ENCODE measurements at regions not wholly inside any gene's neighbourhood (a gene's known extent, or its start where the extent isn't known, plus 50 kb on each side); places are given as distances from the start of the nearest gene placed in this dataset.
"Not testable (repeated sequence)": the region's sequence is repeated elsewhere in the genome, so short reads cannot be mapped to it uniquely, and the experiment has no call there.

DNA sequence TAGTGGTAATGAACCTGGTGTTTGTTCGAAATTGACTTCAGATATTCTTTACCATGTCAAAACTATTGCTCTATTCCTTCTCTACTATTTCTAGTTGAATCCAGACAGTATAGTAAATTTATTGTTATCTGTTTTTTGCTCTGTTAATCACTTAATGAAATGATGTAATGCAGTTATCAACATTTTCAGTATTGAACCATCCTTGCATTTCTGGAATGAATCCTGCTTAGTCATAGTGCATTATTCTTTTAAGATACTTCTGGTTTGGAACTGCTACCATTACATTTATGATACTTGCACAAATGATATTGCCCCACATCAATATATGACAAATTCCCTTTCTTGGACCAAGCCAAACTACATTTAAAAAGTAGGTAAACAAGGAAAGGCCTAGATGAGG lies 554.0 kb upstream of the KLF4 start:
- Histone ChIP-seq H3K9me3 (ENCODE audit: control insufficient read depth, low read length) (peaks cover 2% of the 10 kb centered on the region), H3K27ac (ENCODE audit: low read depth in 1 of 2, low read length in 2 of 2) (no peak overlapping the region), H3K36me3 (ENCODE audit: control insufficient read depth in 1 of 2, insufficient read depth in 2 of 2, low read length in 1 of 2) (no peaks in the 10 kb centered on the region), H3K27me3 (ENCODE audit: control insufficient read depth in 1 of 2, insufficient read depth in 2 of 2, low read length in 1 of 2) (no peaks in the 10 kb centered on the region), H3K4me1 (ENCODE audit: control insufficient read depth in 1 of 2, insufficient read depth in 2 of 2, low read length in 2 of 2) (no peaks in the 10 kb centered on the region), H3K4me3 (ENCODE audit: low read length in 2 of 2) (no peak overlapping the region)
- intact Hi-C loops (cut with DNase I), result no loop called here
- DNase-seq, result no peak
- WGBS, 2 donors, result 89 to 96% methylated on average over 1 of the region's 1 CpG
- no peak for ATAC-seq (ENCODE audit: low FRiP score)

- H3K9me3 ChIP-seq (ENCODE audit: control insufficient read depth, low read length), result peaks cover 2% of the 10 kb centered on the region
- H3K36me3 ChIP-seq (ENCODE audit: control insufficient read depth in 1 of 2, insufficient read depth in 2 of 2, low read length in 1 of 2), result no peaks in the 10 kb centered on the region
- H3K4me3 ChIP-seq (ENCODE audit: low read length in 2 of 2), result no peak overlapping the region
- ATAC-seq (ENCODE audit: low FRiP score) (no peak), DNase-seq (no peak)
- no peak overlapping the region for H3K27ac ChIP-seq (ENCODE audit: low read depth in 1 of 2, low read length in 2 of 2)
- 70 to 83% methylated on average over 1 of the region's 1 CpG for WGBS, 2 donors
- H3K4me1 ChIP-seq (ENCODE audit: control insufficient read depth in 1 of 2, insufficient read depth in 2 of 2, low read length in 2 of 2), result no peaks in the 10 kb centered on the region
- intact Hi-C loops (cut with DNase I), result no loop called here
- H3K27me3 ChIP-seq (ENCODE audit: control insufficient read depth in 1 of 2, insufficient read depth in 2 of 2, low read length in 1 of 2), result no peaks in the 10 kb centered on the region
Measured at GRCh38 chr9:108041551-108041950, 552.0 kb upstream of the KLF4 start.

DNA sequence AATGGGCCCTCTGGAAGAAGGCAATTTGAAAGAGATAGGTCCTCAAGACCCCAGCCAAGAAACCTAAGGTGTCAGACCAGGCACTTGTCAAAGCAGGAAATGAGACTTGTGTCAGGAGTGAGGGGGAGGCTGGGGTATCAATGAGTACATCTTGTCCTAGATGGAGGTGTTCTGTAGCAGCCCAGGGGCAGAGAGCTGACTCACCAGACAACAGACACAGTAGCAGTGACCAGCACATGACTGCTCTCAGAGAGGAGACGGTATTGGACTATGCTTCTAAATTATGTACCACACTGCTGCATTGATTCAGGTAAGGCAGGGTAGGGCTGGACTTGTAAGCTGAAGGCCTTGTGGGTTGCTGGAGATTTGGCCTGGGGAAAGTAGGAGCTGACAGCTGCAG lies 551.2 kb upstream of the KLF4 start:
- Histone ChIP-seq H3K9me3 (ENCODE audit: control insufficient read depth, low read length) (peaks cover 2% of the 10 kb centered on the region), H3K36me3 (ENCODE audit: control insufficient read depth in 1 of 2, insufficient read depth in 2 of 2, low read length in 1 of 2) (no peaks in the 10 kb centered on the region), H3K4me3 (ENCODE audit: low read length in 2 of 2) (no peak overlapping the region), H3K4me1 (ENCODE audit: control insufficient read depth in 1 of 2, insufficient read depth in 2 of 2, low read length in 2 of 2) (no peaks in the 10 kb centered on the region), H3K27me3 (ENCODE audit: control insufficient read depth in 1 of 2, insufficient read depth in 2 of 2, low read length in 1 of 2) (no peaks in the 10 kb centered on the region), H3K27ac (ENCODE audit: low read depth in 1 of 2, low read length in 2 of 2) (no peak overlapping the region)
- ATAC-seq (ENCODE audit: low FRiP score) (no peak), DNase-seq (no peak)
- intact Hi-C loops (cut with DNase I), result no loop called here
- WGBS, 2 donors, result 94 to 100% methylated on average over 1 of the region's 1 CpG

DNA sequence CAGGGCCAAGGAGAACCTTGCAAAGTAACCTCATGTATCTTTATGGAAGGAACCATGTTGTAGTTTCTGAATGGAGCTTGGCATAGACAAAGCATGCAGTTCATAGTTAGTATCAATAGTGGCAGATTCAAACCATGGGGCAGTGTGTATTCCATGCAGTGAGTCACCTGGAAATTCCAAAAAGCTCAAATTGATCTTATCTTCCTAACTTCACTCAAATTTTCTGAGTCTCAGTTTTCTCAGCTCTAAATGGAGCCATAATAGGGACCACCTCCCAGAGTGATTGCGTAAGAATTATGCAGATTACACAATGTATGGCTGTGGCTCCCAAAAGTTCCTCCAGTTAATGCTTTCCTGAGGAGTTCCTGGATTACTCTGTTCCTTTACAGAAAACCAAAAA lies 549.9 kb upstream of the KLF4 start:
- WGBS, 2 donors, result 89 to 95% methylated on average over 1 of the region's 1 CpG
- Histone ChIP-seq H3K9me3 (ENCODE audit: control insufficient read depth, low read length) (peaks cover under 1% of the 10 kb centered on the region), H3K4me1 (ENCODE audit: control insufficient read depth in 1 of 2, insufficient read depth in 2 of 2, low read length in 2 of 2) (no peaks in the 10 kb centered on the region), H3K4me3 (ENCODE audit: low read length in 2 of 2) (no peak overlapping the region), H3K36me3 (ENCODE audit: control insufficient read depth in 1 of 2, insufficient read depth in 2 of 2, low read length in 1 of 2) (no peaks in the 10 kb centered on the region), H3K27ac (ENCODE audit: low read depth in 1 of 2, low read length in 2 of 2) (no peak overlapping the region), H3K27me3 (ENCODE audit: control insufficient read depth in 1 of 2, insufficient read depth in 2 of 2, low read length in 1 of 2) (no peaks in the 10 kb centered on the region)
- DNase-seq, result no peak
- ATAC-seq (ENCODE audit: low FRiP score), result no peak
- intact Hi-C loops (cut with DNase I), result no loop called here

DNA sequence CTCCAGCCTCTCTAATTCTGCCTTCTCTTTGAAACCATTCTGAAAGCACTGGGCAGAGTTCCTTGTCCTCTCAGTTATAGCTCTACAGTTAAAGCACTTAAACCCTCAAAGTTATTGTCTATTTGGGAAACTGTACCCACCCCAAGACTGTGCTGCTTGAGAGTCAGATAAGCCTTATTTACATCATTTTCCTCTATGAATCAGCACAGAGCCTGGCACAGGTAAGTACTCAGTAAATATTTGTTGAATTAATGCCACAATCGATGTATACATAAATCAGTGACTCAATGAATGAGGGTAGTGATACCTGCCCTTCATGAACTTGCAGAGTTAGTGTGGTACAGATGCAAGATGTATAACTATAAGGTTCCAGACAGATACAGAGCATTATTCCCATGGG lies 549.4 kb upstream of the KLF4 start:
- ATAC-seq (ENCODE audit: low FRiP score), result no peak

DNA sequence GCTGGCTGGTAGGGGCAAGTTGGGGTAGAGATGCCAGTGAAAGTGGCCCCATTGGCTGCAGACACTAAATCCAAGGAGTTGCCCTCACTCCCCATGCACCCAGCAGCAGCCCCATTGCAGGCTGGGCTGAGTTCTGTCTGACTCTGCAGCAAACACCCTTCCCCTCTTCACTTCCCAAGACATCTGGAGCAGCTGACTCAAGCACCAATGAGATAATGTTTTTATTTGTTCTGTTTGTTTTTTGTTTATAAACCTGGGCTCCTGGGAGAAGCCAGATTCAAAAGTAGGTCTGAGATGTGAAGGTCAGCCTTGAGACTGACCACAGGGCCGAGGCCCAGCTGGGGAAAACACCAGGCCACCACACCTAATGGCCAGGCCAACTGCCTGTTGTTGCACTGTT lies 545.9 kb upstream of the KLF4 start:
- WGBS, 2 donors, result 94 to 96% methylated on average over 1 of the region's 1 CpG
- Histone ChIP-seq H3K27ac (ENCODE audit: low read depth in 1 of 2, low read length in 2 of 2) (no peak overlapping the region), H3K4me3 (ENCODE audit: low read length in 2 of 2) (no peak overlapping the region), H3K9me3 (ENCODE audit: control insufficient read depth, low read length) (no peaks in the 10 kb centered on the region), H3K4me1 (ENCODE audit: control insufficient read depth in 1 of 2, insufficient read depth in 2 of 2, low read length in 2 of 2) (no peaks in the 10 kb centered on the region), H3K27me3 (ENCODE audit: control insufficient read depth in 1 of 2, insufficient read depth in 2 of 2, low read length in 1 of 2) (no peaks in the 10 kb centered on the region), H3K36me3 (ENCODE audit: control insufficient read depth in 1 of 2, insufficient read depth in 2 of 2, low read length in 1 of 2) (no peaks in the 10 kb centered on the region)
- ATAC-seq (ENCODE audit: low FRiP score) (no peak), DNase-seq (no peak)
- intact Hi-C loops (cut with DNase I), result no loop called here

More for the DNA sequence above, 549.4 kb upstream of the KLF4 start:
- WGBS, 2 donors, result 88 to 93% methylated on average over 1 of the region's 1 CpG
- H3K4me3 ChIP-seq (ENCODE audit: low read length in 2 of 2), result no peak overlapping the region
- H3K27ac ChIP-seq (ENCODE audit: low read depth in 1 of 2, low read length in 2 of 2), result no peak overlapping the region
- no peaks in the 10 kb centered on the region for H3K9me3 ChIP-seq (ENCODE audit: control insufficient read depth, low read length)
- DNase-seq, result no peak
- intact Hi-C loops (cut with DNase I), result no loop called here
- H3K27me3 ChIP-seq (ENCODE audit: control insufficient read depth in 1 of 2, insufficient read depth in 2 of 2, low read length in 1 of 2), result no peaks in the 10 kb centered on the region
- H3K4me1 ChIP-seq (ENCODE audit: control insufficient read depth in 1 of 2, insufficient read depth in 2 of 2, low read length in 2 of 2), result no peaks in the 10 kb centered on the region
- no peaks in the 10 kb centered on the region for H3K36me3 ChIP-seq (ENCODE audit: control insufficient read depth in 1 of 2, insufficient read depth in 2 of 2, low read length in 1 of 2)

GRCh38 chr9:108033976-108034964 lies 544.7 kb upstream of the KLF4 start:
- no peaks in the 10 kb centered on the region for H3K36me3 ChIP-seq (ENCODE audit: control insufficient read depth in 1 of 2, insufficient read depth in 2 of 2, low read length in 1 of 2)
- ATAC-seq (ENCODE audit: low FRiP score) (no peak), DNase-seq (no peak)
- no peaks in the 10 kb centered on the region for H3K9me3 ChIP-seq (ENCODE audit: control insufficient read depth, low read length)
- H3K4me1 ChIP-seq (ENCODE audit: control insufficient read depth in 1 of 2, insufficient read depth in 2 of 2, low read length in 2 of 2), result no peaks in the 10 kb centered on the region
- no peak overlapping the region for H3K27ac ChIP-seq (ENCODE audit: low read depth in 1 of 2, low read length in 2 of 2)
- no peaks in the 10 kb centered on the region for H3K27me3 ChIP-seq (ENCODE audit: control insufficient read depth in 1 of 2, insufficient read depth in 2 of 2, low read length in 1 of 2)
- intact Hi-C loops (cut with DNase I), result no loop called here
- WGBS, 2 donors, result 37 to 42% methylated on average over 5 of the region's 5 CpGs
- H3K4me3 ChIP-seq (ENCODE audit: low read length in 2 of 2), result no peak overlapping the region

- H3K27me3 ChIP-seq (ENCODE audit: control insufficient read depth in 1 of 2, insufficient read depth in 2 of 2, low read length in 1 of 2); H3K36me3 ChIP-seq (ENCODE audit: control insufficient read depth in 1 of 2, insufficient read depth in 2 of 2, low read length in 1 of 2); ATAC-seq (ENCODE audit: low FRiP score); H3K4me1 ChIP-seq (ENCODE audit: control insufficient read depth in 1 of 2, insufficient read depth in 2 of 2, low read length in 2 of 2); H3K9me3 ChIP-seq (ENCODE audit: control insufficient read depth, low read length); DNase-seq; H3K4me3 ChIP-seq (ENCODE audit: low read length in 2 of 2); intact Hi-C loops (cut with DNase I); H3K27ac ChIP-seq (ENCODE audit: low read depth in 1 of 2, low read length in 2 of 2): not testable (repeated sequence)
- 83 to 87% methylated on average over 8 to 9 of the region's 9 CpGs for WGBS, 2 donors
Measured at GRCh38 chr9:108032079-108032478, 542.5 kb upstream of the KLF4 start.

DNA sequence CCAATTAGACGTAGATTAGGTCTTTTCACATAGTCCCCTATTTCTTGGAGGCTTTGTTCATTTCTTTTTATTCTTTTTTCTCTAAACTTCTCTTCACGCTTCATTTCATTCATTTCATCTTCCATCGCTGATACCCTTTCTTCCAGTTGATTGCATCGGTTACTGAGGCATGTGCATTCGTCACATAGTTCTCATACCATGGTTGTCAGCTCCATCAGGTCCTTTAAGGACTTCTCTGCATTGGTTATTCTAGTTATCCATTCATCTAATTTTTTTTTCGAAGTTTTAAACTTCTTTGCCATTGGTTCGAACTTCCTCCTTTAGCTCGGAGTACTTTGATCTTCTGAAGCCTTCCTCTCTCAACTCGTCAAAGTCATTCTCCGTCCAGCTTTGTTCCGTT lies 541.7 kb upstream of the KLF4 start:
- H3K36me3 ChIP-seq (ENCODE audit: control insufficient read depth in 1 of 2, insufficient read depth in 2 of 2, low read length in 1 of 2); H3K4me1 ChIP-seq (ENCODE audit: control insufficient read depth in 1 of 2, insufficient read depth in 2 of 2, low read length in 2 of 2); DNase-seq; ATAC-seq (ENCODE audit: low FRiP score); H3K27me3 ChIP-seq (ENCODE audit: control insufficient read depth in 1 of 2, insufficient read depth in 2 of 2, low read length in 1 of 2); H3K9me3 ChIP-seq (ENCODE audit: control insufficient read depth, low read length); intact Hi-C loops (cut with DNase I); H3K27ac ChIP-seq (ENCODE audit: low read depth in 1 of 2, low read length in 2 of 2); H3K4me3 ChIP-seq (ENCODE audit: low read length in 2 of 2): not testable (repeated sequence)
- WGBS, 2 donors, result 88 to 91% methylated on average over 11 of the region's 11 CpGs
